ENCODE measurements at regions not wholly inside any gene's neighbourhood (a gene's known extent, or its start where the extent isn't known, plus 50 kb on each side); places are given as distances from the start of the nearest gene placed in this dataset.

DNA sequence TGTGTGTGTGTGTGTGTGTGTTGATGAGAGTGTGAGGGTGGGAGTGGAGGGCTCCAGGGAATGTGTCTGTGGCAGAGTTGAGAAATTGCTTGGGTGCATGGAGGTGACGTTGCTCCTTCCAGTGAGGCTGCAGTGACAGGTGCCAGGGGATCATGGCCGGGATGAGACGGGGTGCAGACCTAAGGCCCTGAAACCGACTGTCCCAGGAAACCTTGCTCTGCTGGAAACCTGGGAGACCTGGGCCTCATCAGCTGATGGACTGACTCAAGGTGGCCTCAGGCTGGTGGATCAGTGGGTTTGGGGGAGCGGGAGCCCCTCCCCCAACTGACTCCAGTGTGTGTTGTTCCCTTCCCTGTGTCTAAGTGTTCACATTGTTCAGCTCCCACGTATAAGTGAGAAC is 56.6 kb downstream of the INHBB start:
- H3K36me3 Mint-ChIP-seq (ENCODE audit: insufficient read depth in 1 of 3, low read depth in 3 of 3) = no peaks in the 10 kb centered on the region
- H3K14ac ChIP-seq (ENCODE audit: insufficient read depth, low read length) = no peak overlapping the region
- H4K20me1 ChIP-seq (ENCODE audit: control insufficient read depth, insufficient read depth, insufficient read length) = no peaks in the 10 kb centered on the region
- H3T11ph ChIP-seq (ENCODE audit: low read length) = no peak overlapping the region
- H2BK20ac ChIP-seq (ENCODE audit: low read depth, low read length, poor library complexity, severe bottlenecking) = no peak overlapping the region
- H2BK15ac ChIP-seq (ENCODE audit: low read depth, low read length) = no peak overlapping the region
- H2AFZ ChIP-seq (ENCODE audit: low read length) = no peak overlapping the region
- H3K27ac ChIP-seq (ENCODE audit: insufficient read length, low read depth, low read length) = no peak overlapping the region
- peaks cover 0 to 2% of the 10 kb centered on the region in 2 experiments; a peak in 3 of 4 replicates for H3K4me1 Mint-ChIP-seq
- no peaks in the 10 kb centered on the region; the same call in 1 of the 2 replicates for H3K27me3 ChIP-seq (ENCODE audit: insufficient read depth, low read length)
- no peaks in the 10 kb centered on the region for H3K4me1 ChIP-seq (ENCODE audit: insufficient read depth, low read length)
- no peak overlapping the region for H4K91ac ChIP-seq (ENCODE audit: insufficient read length, low read depth, low read length)
- no peak overlapping the region for H3K4me3 Mint-ChIP-seq
- H2BK12ac ChIP-seq (ENCODE audit: insufficient read length, low read depth, low read length) = no peak overlapping the region
- TF ChIP-seq, protein P1, sequence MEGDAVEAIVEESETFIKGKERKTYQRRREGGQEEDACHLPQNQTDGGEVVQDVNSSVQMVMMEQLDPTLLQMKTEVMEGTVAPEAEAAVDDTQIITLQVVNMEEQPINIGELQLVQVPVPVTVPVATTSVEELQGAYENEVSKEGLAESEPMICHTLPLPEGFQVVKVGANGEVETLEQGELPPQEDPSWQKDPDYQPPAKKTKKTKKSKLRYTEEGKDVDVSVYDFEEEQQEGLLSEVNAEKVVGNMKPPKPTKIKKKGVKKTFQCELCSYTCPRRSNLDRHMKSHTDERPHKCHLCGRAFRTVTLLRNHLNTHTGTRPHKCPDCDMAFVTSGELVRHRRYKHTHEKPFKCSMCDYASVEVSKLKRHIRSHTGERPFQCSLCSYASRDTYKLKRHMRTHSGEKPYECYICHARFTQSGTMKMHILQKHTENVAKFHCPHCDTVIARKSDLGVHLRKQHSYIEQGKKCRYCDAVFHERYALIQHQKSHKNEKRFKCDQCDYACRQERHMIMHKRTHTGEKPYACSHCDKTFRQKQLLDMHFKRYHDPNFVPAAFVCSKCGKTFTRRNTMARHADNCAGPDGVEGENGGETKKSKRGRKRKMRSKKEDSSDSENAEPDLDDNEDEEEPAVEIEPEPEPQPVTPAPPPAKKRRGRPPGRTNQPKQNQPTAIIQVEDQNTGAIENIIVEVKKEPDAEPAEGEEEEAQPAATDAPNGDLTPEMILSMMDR (conservative IDR thresholded peaks at IDR 0.05) = no peak
- H3K79me2 ChIP-seq (ENCODE audit: insufficient read depth, low read length) = no peaks in the 10 kb centered on the region
- no peak overlapping the region for H3K9ac ChIP-seq (ENCODE audit: extremely low read depth, insufficient read length, low read length)
- H3K4ac ChIP-seq (ENCODE audit: low read depth, low read length) = no peak overlapping the region
- DNase-seq = no peak
- no peak overlapping the region for H3K18ac ChIP-seq (ENCODE audit: insufficient read length, low read depth, low read length)
- no peak overlapping the region for H2AK5ac ChIP-seq (ENCODE audit: insufficient read length, low read length)
- no peak overlapping the region for H2BK5ac ChIP-seq (ENCODE audit: insufficient read length, low read length)
- no peak overlapping the region for H2BK120ac ChIP-seq (ENCODE audit: low read depth, low read length, poor library complexity, severe bottlenecking)
- WGBS (ENCODE audit: extremely low coverage, insufficient read length, low lambda C conversion rate) = no CpG with 5 or more reads among the region's 6 CpGs
- no peak overlapping the region for H3K4me2 ChIP-seq (ENCODE audit: insufficient read depth, insufficient read length, low read length)
- no peak overlapping the region for H3K27ac Mint-ChIP-seq
- H3K23ac ChIP-seq (ENCODE audit: insufficient read length, low read depth, low read length) = no peak overlapping the region
- H3K56ac ChIP-seq (ENCODE audit: insufficient read length, low read depth, low read length) = no peak overlapping the region
- H3K23me2 ChIP-seq (ENCODE audit: insufficient read length, low read depth, low read length, poor library complexity, severe bottlenecking) = no peaks in the 10 kb centered on the region
- H3K79me1 ChIP-seq (ENCODE audit: insufficient read depth, low read depth, low read length, poor library complexity, severe bottlenecking) = no peaks in the 10 kb centered on the region
- no peaks in the 10 kb centered on the region for H3K9me3 ChIP-seq (ENCODE audit: control insufficient read depth, low read depth, low read length)
- no peak overlapping the region for H4K5ac ChIP-seq (ENCODE audit: insufficient read length, low read depth, low read length)
- peaks cover 50% of the 10 kb centered on the region for H3K27me3 Mint-ChIP-seq (ENCODE audit: low read depth)
- H4K8ac ChIP-seq (replicated peaks; ENCODE audit: insufficient read length, low read depth, low read length) = no peak overlapping the region
- H3K9me3 Mint-ChIP-seq = peaks cover 0 to 1% of the 10 kb centered on the region in 2 experiments; a peak in 1 of 5 replicates

All from H9 (cell line).